Bronchial epithelial cell (primary cell): ENCODE measurements at regions not wholly inside any gene's neighbourhood (a gene's known extent, or its start where the extent isn't known, plus 50 kb on each side); places are given as distances from the start of the nearest gene placed in this dataset.

Experiments used
- DNase-seq: peaks from one replicate; pipeline ENCODE4 v3.0.0-alpha.2; 2010; ENCODE audit warnings: low read depth
- FAIRE-seq: peaks from 2 replicates; lab custom pipeline; 2011; peaks lifted over from hg19 to GRCh38; lab: Jason Lieb, UNC
- H3K27me3 ChIP-seq: 2 replicates; pipeline ENCODE4 v1.5.1; 2011; ENCODE audit warnings: low read length; ENCODE audit not compliant: control insufficient read depth, insufficient read depth
- H3K36me3 ChIP-seq: 2 replicates; pipeline ENCODE4 v1.5.1; 2011; ENCODE audit warnings: low read length; ENCODE audit not compliant: control insufficient read depth, insufficient read depth
- H3K4me3 ChIP-seq: 2 replicates; pipeline ENCODE4 v1.5.1; 2011; ENCODE audit warnings: mild to moderate bottlenecking, low read depth, low read length, control low read depth
- TF ChIP-seq, protein P1 (sequence below): IDR thresholded peaks from 2 replicates; pipeline ENCODE4 v1.5.1; 2011; ENCODE audit warnings: mild to moderate bottlenecking, moderate library complexity, low read length, control low read depth, inconsistent platforms; ENCODE audit not compliant: insufficient read depth, severe bottlenecking

- FAIRE-seq: no peak
- Histone ChIP-seq H3K27me3 (peaks cover 3% of the 10 kb centered on the region), H3K36me3 (no peaks in the 10 kb centered on the region), H3K4me3 (peak overlapping the region; percentile 15)
- peak; percentile 47 for DNase-seq
- TF ChIP-seq, protein P1, sequence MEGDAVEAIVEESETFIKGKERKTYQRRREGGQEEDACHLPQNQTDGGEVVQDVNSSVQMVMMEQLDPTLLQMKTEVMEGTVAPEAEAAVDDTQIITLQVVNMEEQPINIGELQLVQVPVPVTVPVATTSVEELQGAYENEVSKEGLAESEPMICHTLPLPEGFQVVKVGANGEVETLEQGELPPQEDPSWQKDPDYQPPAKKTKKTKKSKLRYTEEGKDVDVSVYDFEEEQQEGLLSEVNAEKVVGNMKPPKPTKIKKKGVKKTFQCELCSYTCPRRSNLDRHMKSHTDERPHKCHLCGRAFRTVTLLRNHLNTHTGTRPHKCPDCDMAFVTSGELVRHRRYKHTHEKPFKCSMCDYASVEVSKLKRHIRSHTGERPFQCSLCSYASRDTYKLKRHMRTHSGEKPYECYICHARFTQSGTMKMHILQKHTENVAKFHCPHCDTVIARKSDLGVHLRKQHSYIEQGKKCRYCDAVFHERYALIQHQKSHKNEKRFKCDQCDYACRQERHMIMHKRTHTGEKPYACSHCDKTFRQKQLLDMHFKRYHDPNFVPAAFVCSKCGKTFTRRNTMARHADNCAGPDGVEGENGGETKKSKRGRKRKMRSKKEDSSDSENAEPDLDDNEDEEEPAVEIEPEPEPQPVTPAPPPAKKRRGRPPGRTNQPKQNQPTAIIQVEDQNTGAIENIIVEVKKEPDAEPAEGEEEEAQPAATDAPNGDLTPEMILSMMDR: no peak
These were observed 99.4 kb upstream of the TMEM106B start for GRCh38 chr7:12111422-12112405.

DNA sequence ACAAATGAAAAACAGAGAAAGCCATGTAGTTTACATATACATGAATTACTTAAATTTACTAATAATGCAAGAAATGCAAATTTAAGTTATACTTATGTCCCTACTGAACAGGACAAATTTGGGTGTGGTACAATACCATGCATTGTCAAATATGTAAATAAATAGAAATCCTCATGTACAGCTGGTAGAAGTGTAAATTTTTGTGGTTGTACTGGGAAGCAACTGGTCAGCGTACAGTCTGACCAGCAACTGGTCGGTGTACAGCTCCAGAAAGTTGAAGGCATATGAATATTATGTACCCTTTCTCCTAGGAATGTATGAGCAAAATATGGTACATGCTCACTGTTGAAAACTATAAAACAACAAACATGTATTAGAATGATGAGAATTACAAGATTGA, 93.9 kb upstream of the TMEM106B start:
- FAIRE-seq (no peak), DNase-seq (no peak)
- H3K36me3 ChIP-seq: no peaks in the 10 kb centered on the region
- TF ChIP-seq, protein P1: no peak
- H3K27me3 ChIP-seq: peaks cover 1% of the 10 kb centered on the region
- no peak overlapping the region for H3K4me3 ChIP-seq

- H3K36me3 ChIP-seq: no peaks in the 10 kb centered on the region
- H3K27me3 ChIP-seq: no peaks in the 10 kb centered on the region
- no peak for DNase-seq
- FAIRE-seq: no peak
- no peak overlapping the region for H3K4me3 ChIP-seq
- TF ChIP-seq, protein P1: no peak
These were observed 91.3 kb upstream of the TMEM106B start for GRCh38 chr7:12119620-12120303.

- DNase-seq (no peak), FAIRE-seq (no peak)
These were observed 90.5 kb upstream of the TMEM106B start for GRCh38 chr7:12120632-12121031.

DNA sequence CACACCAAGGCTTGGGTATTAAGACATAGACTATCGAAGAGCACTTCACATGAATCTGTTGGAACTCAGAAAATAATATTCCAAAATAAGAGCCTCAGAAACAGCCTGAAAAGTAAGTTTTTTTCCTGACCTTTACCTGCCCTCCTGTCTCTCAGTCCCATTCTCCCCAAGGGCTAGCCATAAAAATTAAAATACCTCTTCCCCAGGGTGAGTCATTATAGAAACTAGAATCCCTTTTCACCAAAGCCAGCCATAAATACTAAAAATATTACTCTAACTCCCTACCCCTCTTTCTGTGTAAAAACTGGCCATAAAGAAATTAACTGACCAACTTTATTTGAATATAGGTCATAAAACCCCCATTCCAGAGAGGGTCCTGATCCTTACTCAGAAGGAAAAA, 87.9 kb upstream of the TMEM106B start:
- H3K36me3 ChIP-seq: no peaks in the 10 kb centered on the region
- no peak overlapping the region for H3K4me3 ChIP-seq
- TF ChIP-seq, protein P1: no peak
- no peaks in the 10 kb centered on the region for H3K27me3 ChIP-seq
- no peak for DNase-seq
- no peak for FAIRE-seq

More at GRCh38 chr7:12120632-12121031, 90.5 kb upstream of the TMEM106B start:
- no peaks in the 10 kb centered on the region for H3K27me3 ChIP-seq
- no peaks in the 10 kb centered on the region for H3K36me3 ChIP-seq
- H3K4me3 ChIP-seq: no peak overlapping the region
- TF ChIP-seq, protein P1: no peak
